GM18507 (cell line): ENCODE measurements at regions not wholly inside any gene's neighbourhood (a gene's known extent, or its start where the extent isn't known, plus 50 kb on each side); places are given as distances from the start of the nearest gene placed in this dataset.

Experiments
- DNase-seq: peaks from one replicate; pipeline ENCODE4 v3.0.0; 2011; ENCODE audit warnings: low read depth; ENCODE audit not compliant: insufficient read length; ENCODE audit errors: extremely low spot score
- FAIRE-seq: peaks from 2 replicates; lab custom pipeline; 2011; peaks lifted over from hg19 to GRCh38; lab: Jason Lieb, UNC

DNA sequence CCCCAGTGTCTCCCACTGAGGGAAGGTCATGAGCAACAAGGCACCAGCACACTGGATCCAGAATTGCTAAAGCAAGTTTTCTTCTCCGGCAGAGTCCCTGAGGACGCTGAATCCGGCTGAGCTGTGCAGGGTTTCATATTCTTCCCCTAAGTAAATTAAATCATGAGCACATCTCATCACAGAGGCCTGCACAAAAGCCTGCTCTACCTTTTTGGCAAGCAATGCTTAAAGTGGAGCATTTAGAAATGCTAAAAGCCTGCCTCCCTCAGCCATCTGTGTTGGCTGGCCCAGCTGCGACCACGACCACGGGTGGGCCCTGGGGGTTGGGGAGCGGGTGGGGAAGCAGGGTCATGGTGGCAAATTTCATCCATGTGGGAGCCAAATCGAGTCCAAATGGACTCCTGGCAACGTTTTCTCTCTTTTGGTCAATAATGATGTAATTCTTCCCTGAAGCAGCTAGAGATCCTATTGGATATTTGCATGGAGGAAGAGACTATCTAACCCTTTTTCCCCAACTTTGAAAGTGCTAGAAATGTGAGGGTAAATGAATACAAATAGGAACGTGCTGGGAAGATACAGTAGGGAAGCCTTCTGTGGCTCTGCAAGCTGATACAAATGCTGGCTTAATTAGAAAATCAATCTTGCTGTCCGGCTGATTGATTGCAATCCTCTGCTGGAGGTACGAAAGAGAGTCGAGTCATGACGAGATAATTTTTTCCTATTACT, 532.8 kb upstream of the TBL1XR1 start:
- DNase-seq (no peak), FAIRE-seq (no peak)

- FAIRE-seq (no peak), DNase-seq (no peak)
Observed at GRCh38 chr3:177730814-177731213, 533.5 kb upstream of the TBL1XR1 start.

DNA sequence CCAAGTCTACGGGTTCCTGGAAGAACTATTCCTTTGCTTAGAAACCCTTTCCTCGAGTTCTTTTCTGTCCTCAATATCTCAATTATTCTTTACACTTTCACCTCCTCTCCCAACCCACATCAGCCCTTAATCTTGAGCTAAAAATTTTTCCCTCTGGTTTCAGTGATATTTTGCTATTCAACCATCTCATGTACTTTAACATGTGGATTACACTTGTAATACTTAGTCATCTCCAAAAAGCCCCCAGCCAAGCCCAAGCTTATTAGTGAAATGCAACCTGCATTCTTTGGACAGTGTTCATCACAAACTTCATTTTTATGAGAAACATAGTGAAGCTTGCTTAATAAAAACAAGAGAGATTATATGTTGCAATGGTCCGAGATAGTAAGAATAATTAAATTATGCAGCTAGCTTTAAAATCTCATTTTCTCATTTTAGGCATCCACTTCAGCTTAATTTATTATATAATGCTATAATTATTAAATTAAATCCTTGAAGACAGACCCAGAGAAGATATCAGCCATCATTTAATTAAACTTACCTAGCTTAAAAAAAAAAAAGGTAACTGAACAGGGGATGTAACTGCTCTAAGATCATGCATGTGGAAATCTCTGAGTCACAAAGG, 534.5 kb upstream of the TBL1XR1 start:
- FAIRE-seq (no peak), DNase-seq (no peak)

- DNase-seq (no peak), FAIRE-seq (no peak)
Observed at GRCh38 chr3:177733233-177733632, 536.0 kb upstream of the TBL1XR1 start.

GRCh38 chr3:177733936-177734335, 536.7 kb upstream of the TBL1XR1 start:
- DNase-seq (no peak), FAIRE-seq (no peak)

- no peak for FAIRE-seq
- DNase-seq = no peak
Observed at GRCh38 chr3:177735431-177735830, 538.1 kb upstream of the TBL1XR1 start.

- no peak for FAIRE-seq
- DNase-seq = no peak
Observed at GRCh38 chr3:177739461-177739860, 542.2 kb upstream of the TBL1XR1 start.

- DNase-seq (no peak), FAIRE-seq (no peak)
Observed at GRCh38 chr3:177740254-177740653, 543.0 kb upstream of the TBL1XR1 start.

GRCh38 chr3:177742273-177742672, 545.0 kb upstream of the TBL1XR1 start:
- FAIRE-seq (no peak), DNase-seq (no peak)

DNA sequence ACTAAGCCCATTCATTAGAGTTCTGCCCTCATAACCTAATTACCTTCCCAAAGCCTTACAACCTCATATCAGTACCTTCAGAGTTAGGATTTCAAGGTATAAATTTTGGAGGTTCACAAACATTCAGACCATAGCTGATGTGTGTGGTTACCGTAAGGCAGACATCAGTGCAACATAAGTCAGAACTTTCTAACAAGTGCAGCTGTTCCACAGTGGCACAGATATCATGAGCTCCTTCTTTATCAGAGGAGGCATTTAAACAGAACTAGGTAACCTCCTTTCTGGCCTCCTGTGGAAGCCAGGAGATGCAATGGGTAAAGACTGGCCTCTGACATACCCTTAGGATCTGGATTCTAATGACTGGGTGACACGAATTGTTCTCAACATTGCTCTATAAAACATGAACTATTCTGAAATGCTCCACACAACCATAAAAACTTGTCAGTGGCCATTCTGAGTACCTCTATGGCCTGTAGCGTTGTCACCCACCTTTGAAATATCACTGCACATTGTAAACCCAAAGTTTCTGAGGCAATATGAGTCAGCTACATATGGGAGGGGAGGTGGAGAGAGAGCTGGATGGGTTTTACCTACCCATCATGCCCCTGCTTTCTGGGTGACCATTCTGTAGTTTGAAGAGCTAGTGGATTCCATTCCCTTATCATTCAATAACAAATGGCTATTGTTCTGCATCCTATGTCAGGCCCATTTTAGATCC, 546.0 kb upstream of the TBL1XR1 start:
- DNase-seq (no peak), FAIRE-seq (no peak)

GRCh38 chr3:177744873-177745606, 547.8 kb upstream of the TBL1XR1 start:
- no peak for DNase-seq
- FAIRE-seq = no peak

DNA sequence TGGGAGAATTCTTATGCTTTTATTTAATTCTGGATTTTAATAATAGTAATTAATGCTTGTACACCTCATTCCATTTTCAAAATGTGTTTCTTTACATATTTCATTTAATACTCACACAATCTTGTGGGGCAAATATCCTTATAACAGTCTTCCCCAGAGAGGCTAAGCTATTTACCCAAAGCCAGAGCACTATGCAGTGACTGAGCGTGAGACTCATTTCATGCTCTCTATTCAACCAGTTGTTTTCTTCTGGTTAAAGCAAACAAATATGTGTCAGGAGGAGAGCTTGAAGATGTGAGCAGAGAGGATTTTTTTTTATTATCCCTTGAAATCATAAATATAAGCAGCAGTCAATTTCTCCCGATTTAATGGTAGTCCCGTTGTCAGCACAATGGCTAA, 548.3 kb upstream of the TBL1XR1 start:
- FAIRE-seq (no peak), DNase-seq (no peak)

DNA sequence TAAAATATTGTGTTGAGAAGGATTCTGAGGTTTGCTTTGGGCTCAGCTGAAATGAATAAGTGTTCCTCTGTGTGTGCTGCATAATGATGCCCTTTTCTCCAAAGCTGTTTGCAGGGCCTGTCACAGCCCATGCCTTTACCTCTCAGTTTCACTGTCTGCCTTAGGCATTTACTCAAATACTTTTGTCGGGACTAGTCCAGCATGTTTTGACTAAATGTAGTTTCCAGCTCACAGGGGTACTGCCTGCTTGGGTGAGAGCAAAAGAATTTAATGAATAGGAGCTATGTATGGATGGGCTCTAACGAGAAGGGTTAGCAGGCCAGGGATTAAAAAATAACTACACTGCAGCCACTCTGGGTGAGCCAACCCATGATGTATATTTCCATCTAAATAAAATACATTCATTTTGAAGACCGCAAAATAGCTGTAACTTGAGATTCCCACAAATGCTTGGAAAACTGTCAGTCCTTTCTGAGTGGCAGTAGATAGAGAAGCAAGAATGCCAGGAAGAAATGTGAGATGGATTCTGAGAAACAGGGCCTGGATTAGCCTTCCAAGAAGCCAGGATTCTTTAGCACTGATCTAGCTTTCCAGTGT, 549.2 kb upstream of the TBL1XR1 start:
- no peak for DNase-seq
- FAIRE-seq = no peak

DNA sequence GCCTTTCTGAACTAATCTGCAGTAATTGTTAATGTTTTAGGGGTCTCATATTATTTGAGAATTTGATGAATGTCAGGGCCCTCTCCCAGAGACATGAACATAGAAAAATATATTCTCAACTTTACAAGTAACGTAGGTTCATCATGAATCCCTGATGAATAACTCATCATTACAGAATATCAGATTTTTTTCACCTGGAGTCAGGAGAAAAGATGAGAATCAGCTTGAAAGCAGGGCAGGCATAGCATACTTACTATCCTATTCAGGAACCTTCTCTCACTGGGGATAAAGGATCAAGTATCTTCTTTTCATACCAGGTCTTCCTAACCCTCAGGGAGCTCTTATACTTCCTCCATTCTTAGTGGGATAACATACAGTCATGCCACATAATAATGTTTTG, 552.6 kb upstream of the TBL1XR1 start:
- FAIRE-seq = no peak
- DNase-seq = no peak

GRCh38 chr3:177750436-177750835, 553.2 kb upstream of the TBL1XR1 start:
- no peak for FAIRE-seq

GRCh38 chr3:177751770-177752169, 554.5 kb upstream of the TBL1XR1 start:
- FAIRE-seq (no peak), DNase-seq (no peak)

More at GRCh38 chr3:177750436-177750835, 553.2 kb upstream of the TBL1XR1 start:
- no peak for DNase-seq

DNA sequence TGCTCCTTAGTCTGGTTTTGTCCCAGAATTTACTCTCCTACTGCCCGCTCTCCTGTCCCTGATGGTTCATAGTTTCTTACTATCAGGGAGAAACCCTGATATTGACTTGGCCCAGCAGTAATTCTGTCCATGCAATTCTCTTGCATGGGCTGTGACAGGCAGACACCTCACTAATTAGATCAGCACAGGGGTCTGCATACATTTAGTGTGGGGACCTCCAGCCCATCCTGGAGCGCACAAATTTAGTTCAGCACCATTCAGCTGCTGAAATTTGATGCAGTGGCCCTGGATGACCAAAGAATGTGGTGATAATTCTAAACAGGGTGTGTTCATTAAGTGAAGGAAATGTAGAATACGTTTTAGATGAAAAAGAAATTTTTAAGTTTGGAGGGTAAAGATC, 555.5 kb upstream of the TBL1XR1 start:
- FAIRE-seq = no peak
- DNase-seq = no peak

- DNase-seq = no peak
- FAIRE-seq = no peak
Observed at GRCh38 chr3:177753451-177754155, 556.3 kb upstream of the TBL1XR1 start.

DNA sequence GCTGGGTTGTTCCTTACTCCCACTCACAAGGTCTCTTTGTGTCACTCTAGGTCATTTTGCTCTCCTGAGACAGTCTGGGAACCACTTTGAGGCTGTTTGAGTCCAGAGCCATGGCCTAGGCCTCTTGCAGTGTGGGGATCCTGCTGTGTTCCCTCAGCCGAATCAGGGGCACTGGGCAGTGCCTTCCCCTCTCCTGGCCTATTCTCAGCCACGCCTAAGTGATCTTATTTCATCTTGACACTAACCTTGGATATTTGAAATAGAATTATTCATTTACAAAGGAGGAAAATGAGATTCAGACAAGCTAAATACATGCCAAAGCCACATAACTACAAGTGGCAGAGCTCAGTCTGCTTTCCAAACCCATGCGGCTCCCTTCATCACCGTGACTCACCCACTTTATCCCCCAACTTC, 557.2 kb upstream of the TBL1XR1 start:
- no peak for FAIRE-seq
- no peak for DNase-seq
